ENCODE measurements at regions not wholly inside any gene's neighbourhood (a gene's known extent, or its start where the extent isn't known, plus 50 kb on each side); places are given as distances from the start of the nearest gene placed in this dataset.
A peak's percentile ranks its signal among the peaks of the same experiment; 100 is the strongest.
"Not testable (repeated sequence)": the region's sequence is repeated elsewhere in the genome, so short reads cannot be mapped to it uniquely, and the experiment has no call there.

DNA sequence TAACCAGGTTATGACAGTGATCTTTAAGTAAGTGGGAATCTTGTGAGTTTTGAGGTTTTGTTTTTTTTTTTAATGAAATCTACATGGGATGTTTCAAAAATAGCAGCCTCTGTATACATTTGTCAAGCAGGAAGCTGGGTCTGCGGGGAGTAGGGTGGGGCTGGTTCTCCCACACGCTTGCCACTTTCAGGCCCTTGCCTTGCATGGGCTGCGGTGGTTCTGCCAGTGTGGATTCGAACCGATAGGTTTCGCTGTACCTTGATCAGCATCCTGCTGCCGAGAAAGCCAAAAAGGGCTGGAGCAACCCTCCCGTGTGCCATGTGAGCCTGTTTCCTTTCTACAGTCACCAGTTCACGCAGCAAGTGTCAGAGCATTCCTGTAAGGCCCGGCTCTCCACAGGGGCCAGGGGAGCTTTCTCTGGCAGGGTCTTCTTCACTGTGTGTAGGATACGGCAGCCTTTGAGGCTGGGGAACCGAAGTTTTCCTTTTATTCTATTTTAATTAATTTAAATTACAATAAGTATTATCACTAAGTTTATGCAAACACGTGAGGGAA is 79.2 kb upstream of the SAMD11 start:
- Histone ChIP-seq H3K79me2 (ENCODE audit: control insufficient read depth, insufficient read depth, low read length) (no peaks in the 10 kb centered on the region), H3K36me3 (ENCODE audit: control insufficient read depth in 2 of 2, insufficient read depth in 2 of 2, low read length in 1 of 2) (no peaks in the 10 kb centered on the region), H3K27ac (ENCODE audit: control insufficient read depth, insufficient read depth) (no peak overlapping the region), H4K20me1 (ENCODE audit: control insufficient read depth, insufficient read depth) (no peaks in the 10 kb centered on the region), H2AFZ (ENCODE audit: control insufficient read depth, low read depth, low read length) (no peak overlapping the region), H3K4me2 (ENCODE audit: control insufficient read depth, insufficient read depth) (no peak overlapping the region), H3K4me1 (ENCODE audit: control insufficient read depth, insufficient read depth, low read length) (no peaks in the 10 kb centered on the region), H3K27me3 (replicated peaks in 1 of 2; ENCODE audit: control insufficient read depth in 2 of 2, insufficient read depth in 2 of 2, low read length in 1 of 2) (no peaks in the 10 kb centered on the region), H3K4me3 (no peak overlapping the region), H3K9me3 (replicated peaks; ENCODE audit: control insufficient read depth, insufficient read depth, low read length) (no peaks in the 10 kb centered on the region), H3K9ac (ENCODE audit: control insufficient read depth, insufficient read depth, low read length) (no peak overlapping the region)
- POLR2A ChIA-PET, result no interaction called here
- TF ChIP-seq CREB1 (IDR thresholded peaks at IDR 0.05; ENCODE audit: low read depth) (no peak), ZBED1 (IDR thresholded peaks at IDR 0.05; ENCODE audit: borderline replicate concordance) (no peak), HDGF (IDR thresholded peaks at IDR 0.05) (no peak), SMAD5 (IDR thresholded peaks at IDR 0.05; ENCODE audit: low read depth) (no peak), ASH2L (IDR thresholded peaks at IDR 0.05; ENCODE audit: borderline replicate concordance, low read depth) (no peak), RAD21 (IDR thresholded peaks at IDR 0.05; ENCODE audit: insufficient read depth, low read depth, low read length) (no peak), ZSCAN29 (IDR thresholded peaks at IDR 0.05) (no peak), RAD51 (IDR thresholded peaks at IDR 0.05) (no peak), ZNF217 (IDR thresholded peaks at IDR 0.05) (no peak), IRF4 (IDR thresholded peaks at IDR 0.05; ENCODE audit: low read depth, low read length) (no peak), IKZF2 (IDR thresholded peaks at IDR 0.05) (no peak), E4F1 (IDR thresholded peaks at IDR 0.05; ENCODE audit: borderline replicate concordance, partially characterized antibody) (no peak)
- TF ChIP-seq, protein P1, sequence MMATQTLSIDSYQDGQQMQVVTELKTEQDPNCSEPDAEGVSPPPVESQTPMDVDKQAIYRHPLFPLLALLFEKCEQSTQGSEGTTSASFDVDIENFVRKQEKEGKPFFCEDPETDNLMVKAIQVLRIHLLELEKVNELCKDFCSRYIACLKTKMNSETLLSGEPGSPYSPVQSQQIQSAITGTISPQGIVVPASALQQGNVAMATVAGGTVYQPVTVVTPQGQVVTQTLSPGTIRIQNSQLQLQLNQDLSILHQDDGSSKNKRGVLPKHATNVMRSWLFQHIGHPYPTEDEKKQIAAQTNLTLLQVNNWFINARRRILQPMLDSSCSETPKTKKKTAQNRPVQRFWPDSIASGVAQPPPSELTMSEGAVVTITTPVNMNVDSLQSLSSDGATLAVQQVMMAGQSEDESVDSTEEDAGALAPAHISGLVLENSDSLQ (IDR thresholded peaks at IDR 0.05), result no peak
- SMC1A ChIA-PET (ENCODE audit: uncharacterized antibody, unreplicated experiment), result no interaction called here
- WGBS (ENCODE audit: insufficient coverage, insufficient replicate concordance, low lambda C conversion rate, missing lambda C conversion rate), result 85% methylated on average over 13 of the region's 13 CpGs
- RAD21 ChIA-PET (ENCODE audit: unreplicated experiment), result interaction anchor here (0.7 kb wide), 1 partner anchor 806 kb away, joined by 5 read pairs; no protein-coding TSS in a partner anchor
- intact Hi-C loops (cut with micrococcal nuclease; ENCODE audit: unreplicated experiment) (no loop called here), in situ Hi-C loops (cut with MboI) (no loop called here)
- BruUV-seq (replicated peaks), result no TSS peak
- CTCF ChIA-PET, result no interaction called here
- DNase-seq (ENCODE audit: low read depth, low spot score) (no peak), FAIRE-seq (peak; percentile 31), ATAC-seq (no peak)

DNA sequence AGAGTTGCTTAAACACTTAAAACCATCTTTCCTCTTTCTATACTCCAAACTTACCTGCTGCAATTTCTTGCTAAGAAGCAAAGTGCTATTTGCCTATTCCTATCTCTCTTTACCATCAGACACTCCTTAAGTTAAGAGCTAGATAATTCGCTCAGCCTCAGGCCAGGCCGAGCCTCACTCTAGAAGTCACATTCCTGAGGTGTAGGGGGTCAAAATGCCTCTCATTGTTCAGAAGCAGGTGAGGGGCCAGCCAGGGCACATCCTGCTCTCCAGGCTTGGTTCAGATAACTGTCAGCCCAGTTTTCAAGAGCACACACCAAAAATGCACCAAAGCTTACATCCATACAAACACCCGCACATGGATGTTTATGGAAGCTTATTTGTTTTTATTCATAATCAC is 78.1 kb upstream of the SAMD11 start:
- H3K4me2 ChIP-seq (ENCODE audit: control insufficient read depth, insufficient read depth); intact Hi-C loops (cut with micrococcal nuclease; ENCODE audit: unreplicated experiment); BruUV-seq (replicated peaks); H3K27me3 ChIP-seq (replicated peaks in 1 of 2; ENCODE audit: control insufficient read depth in 2 of 2, insufficient read depth in 2 of 2, low read length in 1 of 2); H3K4me1 ChIP-seq (ENCODE audit: control insufficient read depth, insufficient read depth, low read length); in situ Hi-C loops (cut with MboI); RAD21 ChIA-PET (ENCODE audit: unreplicated experiment); POLR2A ChIA-PET; ATAC-seq; DNase-seq (ENCODE audit: low read depth, low spot score); H3K9ac ChIP-seq (ENCODE audit: control insufficient read depth, insufficient read depth, low read length); H3K79me2 ChIP-seq (ENCODE audit: control insufficient read depth, insufficient read depth, low read length); H3K9me3 ChIP-seq (replicated peaks; ENCODE audit: control insufficient read depth, insufficient read depth, low read length); H3K36me3 ChIP-seq (ENCODE audit: control insufficient read depth in 2 of 2, insufficient read depth in 2 of 2, low read length in 1 of 2); SMC1A ChIA-PET (ENCODE audit: uncharacterized antibody, unreplicated experiment); H4K20me1 ChIP-seq (ENCODE audit: control insufficient read depth, insufficient read depth); H2AFZ ChIP-seq (ENCODE audit: control insufficient read depth, low read depth, low read length); CTCF ChIA-PET; H3K27ac ChIP-seq (ENCODE audit: control insufficient read depth, insufficient read depth); FAIRE-seq; H3K4me3 ChIP-seq: not testable (repeated sequence)
- 67% methylated on average over 2 of the region's 3 CpGs for WGBS (ENCODE audit: insufficient coverage, insufficient replicate concordance, low lambda C conversion rate, missing lambda C conversion rate)
